Prostate gland (tissue), 2 donors: ENCODE measurements at regions not wholly inside any gene's neighbourhood (a gene's known extent, or its start where the extent isn't known, plus 50 kb on each side); places are given as distances from the start of the nearest gene placed in this dataset.

ENCODE experiments used
- DNase-seq: peaks from one replicate; pipeline ENCODE4 v3.0.0-alpha.2; 2019; ENCODE audit warnings: low spot score
- H3K27ac ChIP-seq, 2 donors: fragments of 200-600 bp; sonication (generic); 2 replicates each; pipeline ENCODE4 v1.5.1; 2017 to 2019
- H3K27me3 ChIP-seq: fragments of 200-600 bp; sonication (generic); replicated peaks from 2 replicates; pipeline ENCODE4 v1.5.1; 2019; ENCODE audit not compliant: insufficient read depth
- H3K36me3 ChIP-seq, 2 donors: fragments of 200-600 bp; sonication (generic); 1 replicate in 1 of 2; 2 replicates in 1 of 2; pipeline versions ENCODE4 v1.5.1 to v1.8.1; 2017 to 2019
- H3K4me1 ChIP-seq: fragments of 200-600 bp; sonication (generic); replicated peaks from 2 replicates; pipeline ENCODE4 v1.5.1; 2019
- H3K4me3 ChIP-seq, 2 donors: fragments of 200-600 bp; sonication (generic); 2 replicates each; pipeline ENCODE4 v1.5.1; 2017 to 2019
- H3K9me3 ChIP-seq: fragments of 200-600 bp; sonication (generic); 2 replicates; pipeline ENCODE4 v1.5.1; 2017
- CTCF ChIP-seq, 4 experiments: fragments of 200-600 bp in 2 of 4; fragments of 450-650 bp in 2 of 4; sonication (generic) in 2 of 4; IDR thresholded peaks; 1 replicate in 3 of 4; 2 replicates in 1 of 4; pipeline ENCODE4 v1.5.1; 2016 to 2019; ENCODE audit warnings: antibody characterized with exemption in 4 of 4, mild to moderate bottlenecking in 2 of 4, moderate library complexity in 2 of 4
- POLR2A ChIP-seq: fragments of 450-650 bp; IDR thresholded peaks from one replicate; pipeline ENCODE4 v1.6.1; 2016; ENCODE audit warnings: antibody characterized with exemption, mild to moderate bottlenecking
- POLR2AphosphoS5 ChIP-seq: sonication (generic); formaldehyde crosslinking; IDR thresholded peaks from one replicate; pipeline ENCODE4 v1.6.1; 2017; ENCODE audit warnings: antibody characterized with exemption
- WGBS: methylation state at CpG from one replicate; pipeline ENCODE4 v1.1.5; 2018; 5-methylcytosine and 5-hydroxymethylcytosine counted together
- intact Hi-C: fragments of 100-400 bp; cut with DNase I; formaldehyde crosslinking; loops from one replicate; pipeline ENCODE4 v1.14.2; 2022

GRCh38 chr22:49365191-49365837 is 462.4 kb downstream of the BRD1 start:
- no peak overlapping the region for H3K27ac ChIP-seq
- intact Hi-C loops = no loop called here
- no peak overlapping the region for H3K4me3 ChIP-seq
- peaks cover 8% of the 10 kb centered on the region for H3K27me3 ChIP-seq
- 87% methylated on average over 15 of the region's 15 CpGs for WGBS
- TF ChIP-seq POLR2A (no peak), POLR2AphosphoS5 (no peak), CTCF (IDR thresholded peaks at IDR 0.05) (no peak)
- no peaks in the 10 kb centered on the region for H3K4me1 ChIP-seq
- DNase-seq = no peak
- no peaks in the 10 kb centered on the region for H3K9me3 ChIP-seq
- H3K36me3 ChIP-seq = no peaks in the 10 kb centered on the region

- no peaks in the 10 kb centered on the region for H3K36me3 ChIP-seq
- peaks cover 8% of the 10 kb centered on the region for H3K27me3 ChIP-seq
- no peak for DNase-seq
- no peaks in the 10 kb centered on the region for H3K9me3 ChIP-seq
- H3K4me3 ChIP-seq = no peak overlapping the region
- intact Hi-C loops = no loop called here
- H3K4me1 ChIP-seq = no peaks in the 10 kb centered on the region
- no peak overlapping the region for H3K27ac ChIP-seq
- 84% methylated on average over 15 of the region's 15 CpGs for WGBS
- no peak for TF ChIP-seq CTCF (IDR thresholded peaks at IDR 0.05)
- TF ChIP-seq POLR2AphosphoS5 = no peak
- no peak for TF ChIP-seq POLR2A
Measured at GRCh38 chr22:49364398-49364797, 463.3 kb downstream of the BRD1 start.

GRCh38 chr22:49363526-49364230 is 464.0 kb downstream of the BRD1 start:
- intact Hi-C loops = no loop called here

GRCh38 chr22:49362211-49362839 is 465.3 kb downstream of the BRD1 start:
- intact Hi-C loops = no loop called here
- no peaks in the 10 kb centered on the region for H3K4me1 ChIP-seq
- no peak overlapping the region for H3K27ac ChIP-seq
- H3K27me3 ChIP-seq = peaks cover 3% of the 10 kb centered on the region
- DNase-seq = no peak
- TF ChIP-seq POLR2A = no peak
- no peak for TF ChIP-seq CTCF (IDR thresholded peaks at IDR 0.05)
- TF ChIP-seq POLR2AphosphoS5 = no peak
- no peak overlapping the region for H3K4me3 ChIP-seq
- H3K9me3 ChIP-seq = no peaks in the 10 kb centered on the region
- 71% methylated on average over 13 of the region's 13 CpGs for WGBS
- no peaks in the 10 kb centered on the region for H3K36me3 ChIP-seq

More at GRCh38 chr22:49363526-49364230, 464.0 kb downstream of the BRD1 start:
- Histone ChIP-seq H3K36me3 (no peaks in the 10 kb centered on the region), H3K27me3 (peaks cover 4% of the 10 kb centered on the region), H3K4me3 (no peak overlapping the region), H3K9me3 (no peaks in the 10 kb centered on the region), H3K27ac (no peak overlapping the region), H3K4me1 (no peaks in the 10 kb centered on the region)
- no peak for DNase-seq
- TF ChIP-seq CTCF (IDR thresholded peaks at IDR 0.05) = no peak
- no peak for TF ChIP-seq POLR2A
- no peak for TF ChIP-seq POLR2AphosphoS5
- WGBS = 87% methylated on average over 27 of the region's 27 CpGs
